K562 (cell line): ENCODE measurements at regions not wholly inside any gene's neighbourhood (a gene's known extent, or its start where the extent isn't known, plus 50 kb on each side); places are given as distances from the start of the nearest gene placed in this dataset.

ENCODE experiments used
- BACH1 ChIP-seq: fragments of 200-800 bp; sonication (Bioruptor generic); IDR thresholded peaks from 2 replicates; pipeline ENCODE4 v1.6.1; 2016; ENCODE audit warnings: missing genetic modification characterization, missing compliant biosample characterization
- FOXA1 ChIP-seq: fragments of 450-650 bp; IDR thresholded peaks from 2 replicates; pipeline ENCODE4 v1.6.1; 2016; ENCODE audit warnings: mild to moderate bottlenecking, borderline replicate concordance
- JUN ChIP-seq, 2 experiments: sonication (generic) in 1 of 2; formaldehyde crosslinking in 1 of 2; IDR thresholded peaks; 2 replicates each; pipeline versions ENCODE4 v1.6.1 to v1.8.0; 2012 to 2022; ENCODE audit warnings: borderline replicate concordance in 2 of 2, mild to moderate bottlenecking in 2 of 2, improper control_type of control experiment in 1 of 2, low read depth in 1 of 2, low read length in 1 of 2, missing genetic modification reagents in 1 of 2
- JUND ChIP-seq, 2 experiments: IDR thresholded peaks; 2 replicates in 1 of 2; 3 replicates in 1 of 2; pipeline ENCODE4 v1.6.1; 2011; ENCODE audit warnings: borderline replicate concordance in 2 of 2, low read depth in 2 of 2, low read length in 2 of 2, improper control_type of control experiment in 1 of 2, missing biosample characterization in 1 of 2, missing genetic modification characterization in 1 of 2, missing genetic modification reagents in 1 of 2
- KDM4B ChIP-seq, 2 experiments: fragments of 450-650 bp in 1 of 2; sonication (generic) in 1 of 2; IDR thresholded peaks; 2 replicates each; pipeline ENCODE4 v1.6.1; 2016 to 2017; ENCODE audit warnings: borderline replicate concordance in 2 of 2, antibody characterized with exemption in 1 of 2, low read depth in 1 of 2, mild to moderate bottlenecking in 1 of 2
- MAFK ChIP-seq: IDR thresholded peaks from 2 replicates; pipeline ENCODE4 v1.6.1; 2011; ENCODE audit warnings: low read length, improper control_type of control experiment
- NFYB ChIP-seq: IDR thresholded peaks from 2 replicates; pipeline ENCODE4 v1.6.1; 2011; ENCODE audit warnings: mild to moderate bottlenecking, moderate library complexity; ENCODE audit not compliant: insufficient read length; ENCODE audit errors: extremely low read depth
- RFX1 ChIP-seq: fragments of 450-650 bp; IDR thresholded peaks from 2 replicates; pipeline ENCODE4 v1.6.1; 2016; ENCODE audit warnings: mild to moderate bottlenecking, moderate library complexity
- SMC3 ChIP-seq: conservative IDR thresholded peaks from 2 replicates; pipeline ENCODE4 v1.6.1; 2011; ENCODE audit warnings: low read depth, low read length, improper control_type of control experiment; ENCODE audit not compliant: insufficient read depth
- SREBF2 ChIP-seq: sonication (generic); formaldehyde crosslinking; IDR thresholded peaks from 2 replicates; pipeline ENCODE4 v1.4.0; 2020; ENCODE audit warnings: mild to moderate bottlenecking, missing genetic modification reagents
- ZNF3 ChIP-seq: fragments of 250-450 bp; sonication (Bioruptor Pico); IDR thresholded peaks from 2 replicates; pipeline ENCODE4 v1.5.0; 2021; ENCODE audit warnings: mild to moderate bottlenecking, moderate library complexity
- ZNF512 ChIP-seq: IDR thresholded peaks from 2 replicates; pipeline ENCODE4 v1.6.1; 2016; ENCODE audit warnings: missing genetic modification characterization, missing compliant biosample characterization
- TF ChIP-seq, protein P1 (sequence below): fragments of 450-650 bp; IDR thresholded peaks from 2 replicates; pipeline ENCODE4 v1.7.0; 2016; ENCODE audit warnings: borderline replicate concordance
- TF ChIP-seq, protein P2 (sequence below): sonication (generic); formaldehyde crosslinking; IDR thresholded peaks from 2 replicates; pipeline ENCODE4 v1.8.0; 2023; ENCODE audit warnings: mild to moderate bottlenecking, missing genetic modification reagents

- TF ChIP-seq BACH1 (tag) (no peak), FOXA1 (no peak), ZNF512 (tag) (no peak), KDM4B (IDR thresholded peaks at IDR 0.05; ENCODE audit: borderline replicate concordance in 2 of 2, low read depth in 1 of 2) (no peak), RFX1 (no peak), SMC3 (no peak), JUN (IDR thresholded peaks at IDR 0.05; ENCODE audit: borderline replicate concordance, low read depth, low read length) (no peak), JUN (CRISPR knock-in tag; IDR thresholded peaks at IDR 0.05; ENCODE audit: borderline replicate concordance) (no peak), JUND (IDR thresholded peaks at IDR 0.05; ENCODE audit: borderline replicate concordance, low read depth, low read length) (no peak), JUND (tag; IDR thresholded peaks at IDR 0.05; ENCODE audit: borderline replicate concordance, low read depth, low read length) (no peak), NFYB (no peak), MAFK (no peak), SREBF2 (CRISPR knock-in tag) (no peak), ZNF3 (CRISPR knock-in tag) (no peak)
- TF ChIP-seq, protein P1, sequence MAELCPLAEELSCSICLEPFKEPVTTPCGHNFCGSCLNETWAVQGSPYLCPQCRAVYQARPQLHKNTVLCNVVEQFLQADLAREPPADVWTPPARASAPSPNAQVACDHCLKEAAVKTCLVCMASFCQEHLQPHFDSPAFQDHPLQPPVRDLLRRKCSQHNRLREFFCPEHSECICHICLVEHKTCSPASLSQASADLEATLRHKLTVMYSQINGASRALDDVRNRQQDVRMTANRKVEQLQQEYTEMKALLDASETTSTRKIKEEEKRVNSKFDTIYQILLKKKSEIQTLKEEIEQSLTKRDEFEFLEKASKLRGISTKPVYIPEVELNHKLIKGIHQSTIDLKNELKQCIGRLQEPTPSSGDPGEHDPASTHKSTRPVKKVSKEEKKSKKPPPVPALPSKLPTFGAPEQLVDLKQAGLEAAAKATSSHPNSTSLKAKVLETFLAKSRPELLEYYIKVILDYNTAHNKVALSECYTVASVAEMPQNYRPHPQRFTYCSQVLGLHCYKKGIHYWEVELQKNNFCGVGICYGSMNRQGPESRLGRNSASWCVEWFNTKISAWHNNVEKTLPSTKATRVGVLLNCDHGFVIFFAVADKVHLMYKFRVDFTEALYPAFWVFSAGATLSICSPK = no peak
- TF ChIP-seq, protein P2, sequence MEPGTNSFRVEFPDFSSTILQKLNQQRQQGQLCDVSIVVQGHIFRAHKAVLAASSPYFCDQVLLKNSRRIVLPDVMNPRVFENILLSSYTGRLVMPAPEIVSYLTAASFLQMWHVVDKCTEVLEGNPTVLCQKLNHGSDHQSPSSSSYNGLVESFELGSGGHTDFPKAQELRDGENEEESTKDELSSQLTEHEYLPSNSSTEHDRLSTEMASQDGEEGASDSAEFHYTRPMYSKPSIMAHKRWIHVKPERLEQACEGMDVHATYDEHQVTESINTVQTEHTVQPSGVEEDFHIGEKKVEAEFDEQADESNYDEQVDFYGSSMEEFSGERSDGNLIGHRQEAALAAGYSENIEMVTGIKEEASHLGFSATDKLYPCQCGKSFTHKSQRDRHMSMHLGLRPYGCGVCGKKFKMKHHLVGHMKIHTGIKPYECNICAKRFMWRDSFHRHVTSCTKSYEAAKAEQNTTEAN (CRISPR knock-in tag) = no peak
Measured at GRCh38 chr10:30774261-30774660, 144.7 kb upstream of the LYZL2 start.
